ENCODE measurements at regions not wholly inside any gene's neighbourhood (a gene's known extent, or its start where the extent isn't known, plus 50 kb on each side); places are given as distances from the start of the nearest gene placed in this dataset.
"Not testable (repeated sequence)": the region's sequence is repeated elsewhere in the genome, so short reads cannot be mapped to it uniquely, and the experiment has no call there.

GRCh38 chr3:158935846-158936245 lies 134.0 kb downstream of the MFSD1 start:
- no peak for TF ChIP-seq CTCF (conservative IDR thresholded peaks at IDR 0.05; ENCODE audit: low read depth, low read length)
- no peak for DNase-seq (ENCODE audit: low read depth)
- H3K4me3 ChIP-seq (ENCODE audit: low read depth, low read length) = no peak overlapping the region

- H3K4me3 ChIP-seq (ENCODE audit: low read depth, low read length) = no peak overlapping the region
- no peak for DNase-seq (ENCODE audit: low read depth)
- TF ChIP-seq CTCF (conservative IDR thresholded peaks at IDR 0.05; ENCODE audit: low read depth, low read length) = no peak
Observed at GRCh38 chr3:158936530-158937113, 134.8 kb downstream of the MFSD1 start.

GRCh38 chr3:158950178-158950901 lies 148.5 kb downstream of the MFSD1 start:
- no peak for DNase-seq (ENCODE audit: low read depth)
- no peak overlapping the region for H3K4me3 ChIP-seq (ENCODE audit: low read depth, low read length)
- TF ChIP-seq CTCF (conservative IDR thresholded peaks at IDR 0.05; ENCODE audit: low read depth, low read length) = no peak

DNA sequence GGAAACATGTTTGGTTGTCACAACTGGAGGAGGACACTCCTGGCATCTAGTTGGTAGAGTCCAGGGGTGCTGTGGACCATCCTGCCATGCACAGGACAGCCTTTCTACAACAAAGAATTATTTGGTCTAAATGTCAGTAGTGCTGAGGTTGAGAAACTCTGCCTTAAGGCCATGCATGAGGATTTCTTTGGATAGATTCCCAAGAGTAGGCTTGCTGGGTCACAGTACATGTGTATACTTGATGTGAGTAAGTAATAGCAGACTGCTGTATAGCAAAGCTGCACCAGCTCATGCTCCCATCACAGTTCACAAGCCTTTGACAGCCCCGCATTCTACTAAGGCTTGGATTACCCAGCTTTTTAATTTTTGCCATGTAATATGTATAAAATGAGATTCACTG lies 151.3 kb downstream of the MFSD1 start:
- no peak for DNase-seq (ENCODE audit: low read depth)
- H3K4me3 ChIP-seq (ENCODE audit: low read depth, low read length) = no peak overlapping the region
- TF ChIP-seq CTCF (conservative IDR thresholded peaks at IDR 0.05; ENCODE audit: low read depth, low read length) = no peak

- no peak overlapping the region for H3K4me3 ChIP-seq (ENCODE audit: low read depth, low read length)
- no peak for DNase-seq (ENCODE audit: low read depth)
- no peak for TF ChIP-seq CTCF (conservative IDR thresholded peaks at IDR 0.05; ENCODE audit: low read depth, low read length)
Observed at GRCh38 chr3:158954420-158954819, 152.6 kb downstream of the MFSD1 start.

DNA sequence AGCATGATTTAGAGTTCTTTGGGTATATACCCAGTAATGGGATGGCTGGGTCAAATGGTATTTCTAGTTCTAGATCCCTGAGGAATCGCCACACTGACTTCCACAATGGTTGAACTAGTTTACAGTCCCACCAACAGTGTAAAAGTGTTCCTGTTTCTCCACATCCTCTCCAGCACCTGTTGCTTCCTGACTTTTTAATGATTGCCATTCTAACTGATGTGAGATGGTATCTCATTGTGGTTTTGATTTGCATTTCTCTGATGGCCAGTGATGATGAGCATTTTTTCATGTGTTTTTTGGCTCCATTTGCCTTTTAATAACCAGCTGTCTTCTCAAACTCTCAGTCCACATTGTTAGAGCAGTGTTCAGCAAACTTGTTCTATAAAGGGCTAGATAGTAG lies 155.9 kb downstream of the MFSD1 start:
- H3K4me3 ChIP-seq (ENCODE audit: low read depth, low read length); DNase-seq (ENCODE audit: low read depth): not testable (repeated sequence)

- TF ChIP-seq CTCF (conservative IDR thresholded peaks at IDR 0.05; ENCODE audit: low read depth, low read length) = no peak
- no peak for DNase-seq (ENCODE audit: low read depth)
Observed at GRCh38 chr3:158958873-158959272, 157.0 kb downstream of the MFSD1 start.

More at GRCh38 chr3:158958873-158959272, 157.0 kb downstream of the MFSD1 start:
- no peak overlapping the region for H3K4me3 ChIP-seq (ENCODE audit: low read depth, low read length)
